Suprapubic skin (tissue), 4 donors: ENCODE measurements at regions not wholly inside any gene's neighbourhood (a gene's known extent, or its start where the extent isn't known, plus 50 kb on each side); places are given as distances from the start of the nearest gene placed in this dataset.

Experiments used
- DNase-seq, 2 donors: peaks; one replicate each; pipeline ENCODE4 v3.0.0-alpha.2; 2019; ENCODE audit warnings: low spot score in 2 of 2
- H3K27ac ChIP-seq: fragments of 200-600 bp; sonication (generic); one replicate; pipeline ENCODE4 v1.5.1; 2019
- H3K27me3 ChIP-seq: fragments of 200-600 bp; sonication (generic); one replicate; pipeline ENCODE4 v1.5.1; 2019
- H3K36me3 ChIP-seq: fragments of 200-600 bp; sonication (generic); one replicate; pipeline ENCODE4 v1.5.1; 2019
- H3K4me1 ChIP-seq: fragments of 200-600 bp; sonication (generic); one replicate; pipeline ENCODE4 v1.5.1; 2019
- H3K4me3 ChIP-seq: fragments of 200-600 bp; sonication (generic); one replicate; pipeline ENCODE4 v1.5.1; 2019; ENCODE audit warnings: mild to moderate bottlenecking
- H3K9me3 ChIP-seq: fragments of 200-600 bp; sonication (generic); one replicate; pipeline ENCODE4 v1.5.1; 2019
- CTCF ChIP-seq, 2 donors: fragments of 200-600 bp in 1 of 2; fragments of 450-650 bp in 1 of 2; sonication (generic) in 1 of 2; IDR thresholded peaks; one replicate each; pipeline ENCODE4 v1.5.1; 2016 to 2019; ENCODE audit warnings: antibody characterized with exemption in 2 of 2, mild to moderate bottlenecking in 1 of 2, moderate library complexity in 1 of 2
- EP300 ChIP-seq: sonication (generic); formaldehyde crosslinking; IDR thresholded peaks from one replicate; pipeline ENCODE4 v1.6.1; 2017; ENCODE audit warnings: antibody characterized with exemption
- POLR2A ChIP-seq, 2 donors: fragments of 450-650 bp; IDR thresholded peaks; one replicate each; pipeline ENCODE4 v1.6.1; 2017; ENCODE audit warnings: antibody characterized with exemption in 2 of 2, mild to moderate bottlenecking in 2 of 2, moderate library complexity in 2 of 2
- POLR2AphosphoS5 ChIP-seq, 3 donors: sonication (generic); formaldehyde crosslinking; IDR thresholded peaks; one replicate each; pipeline ENCODE4 v1.6.1; 2017; ENCODE audit warnings: antibody characterized with exemption in 3 of 3
- WGBS: methylation state at CpG from one replicate; pipeline ENCODE4 v1.1.5; 2018; 5-methylcytosine and 5-hydroxymethylcytosine counted together

GRCh38 chr7:54249686-54250085 is 292.5 kb upstream of the VSTM2A start:
- Histone ChIP-seq H3K36me3 (no peaks in the 10 kb centered on the region), H3K4me3 (no peak overlapping the region), H3K9me3 (no peaks in the 10 kb centered on the region), H3K27me3 (no peaks in the 10 kb centered on the region), H3K4me1 (no peaks in the 10 kb centered on the region), H3K27ac (no peak overlapping the region)
- 74% methylated on average over 3 of the region's 3 CpGs for WGBS
- DNase-seq: no peak
- TF ChIP-seq POLR2AphosphoS5 (IDR thresholded peaks at IDR 0.05) (no peak), POLR2A (IDR thresholded peaks at IDR 0.05) (no peak), EP300 (no peak)

- H3K27me3 ChIP-seq: no peaks in the 10 kb centered on the region
- H3K27ac ChIP-seq: no peak overlapping the region
- no peak for DNase-seq
- no peaks in the 10 kb centered on the region for H3K9me3 ChIP-seq
- TF ChIP-seq CTCF (IDR thresholded peaks at IDR 0.05) (no peak), POLR2AphosphoS5 (IDR thresholded peaks at IDR 0.05) (no peak), POLR2A (IDR thresholded peaks at IDR 0.05) (no peak), EP300 (no peak)
- H3K4me1 ChIP-seq: no peaks in the 10 kb centered on the region
- no peak overlapping the region for H3K4me3 ChIP-seq
- no peaks in the 10 kb centered on the region for H3K36me3 ChIP-seq
- 79% methylated on average over 7 of the region's 7 CpGs for WGBS
Observed at GRCh38 chr7:54252256-54253035, 289.7 kb upstream of the VSTM2A start.

GRCh38 chr7:54253036-54253373 is 289.2 kb upstream of the VSTM2A start:
- Histone ChIP-seq H3K36me3 (no peaks in the 10 kb centered on the region), H3K4me3 (no peak overlapping the region), H3K4me1 (no peaks in the 10 kb centered on the region), H3K9me3 (no peaks in the 10 kb centered on the region), H3K27ac (no peak overlapping the region), H3K27me3 (no peaks in the 10 kb centered on the region)
- WGBS: 62% methylated on average over 5 of the region's 5 CpGs
- TF ChIP-seq CTCF (IDR thresholded peaks at IDR 0.05): no peak
- TF ChIP-seq POLR2A (IDR thresholded peaks at IDR 0.05): no peak
- TF ChIP-seq POLR2AphosphoS5 (IDR thresholded peaks at IDR 0.05): no peak
- TF ChIP-seq EP300: no peak
- no peak for DNase-seq

- TF ChIP-seq EP300 (no peak), POLR2A (IDR thresholded peaks at IDR 0.05) (no peak), POLR2AphosphoS5 (IDR thresholded peaks at IDR 0.05) (no peak), CTCF (IDR thresholded peaks at IDR 0.05) (no peak)
- Histone ChIP-seq H3K9me3 (no peaks in the 10 kb centered on the region), H3K27ac (no peak overlapping the region), H3K27me3 (no peaks in the 10 kb centered on the region), H3K36me3 (no peaks in the 10 kb centered on the region), H3K4me3 (no peak overlapping the region), H3K4me1 (no peaks in the 10 kb centered on the region)
- WGBS: 49% methylated on average over 1 of the region's 1 CpG
- DNase-seq: no peak
Observed at GRCh38 chr7:54255242-54255641, 286.9 kb upstream of the VSTM2A start.

GRCh38 chr7:54259185-54259584 is 283.0 kb upstream of the VSTM2A start:
- WGBS: 87% methylated on average over 9 of the region's 9 CpGs
- no peaks in the 10 kb centered on the region for H3K4me1 ChIP-seq
- no peak overlapping the region for H3K27ac ChIP-seq

More at GRCh38 chr7:54259185-54259584, 283.0 kb upstream of the VSTM2A start:
- Histone ChIP-seq H3K27me3 (no peaks in the 10 kb centered on the region), H3K4me3 (no peak overlapping the region), H3K9me3 (no peaks in the 10 kb centered on the region), H3K36me3 (no peaks in the 10 kb centered on the region)
- TF ChIP-seq POLR2AphosphoS5 (IDR thresholded peaks at IDR 0.05) (no peak), POLR2A (IDR thresholded peaks at IDR 0.05) (no peak), CTCF (IDR thresholded peaks at IDR 0.05) (no peak), EP300 (no peak)
- no peak for DNase-seq
